Esophagus squamous epithelium (tissue), 4 donors: ENCODE measurements at regions not wholly inside any gene's neighbourhood (a gene's known extent, or its start where the extent isn't known, plus 50 kb on each side); places are given as distances from the start of the nearest gene placed in this dataset.

ENCODE experiments used
- POLR2A ChIP-seq, 4 donors: fragments of 450-650 bp; IDR thresholded peaks; one replicate each; pipeline ENCODE4 v1.6.1; 2017; ENCODE audit warnings: antibody characterized with exemption in 4 of 4, mild to moderate bottlenecking in 4 of 4, moderate library complexity in 3 of 4
- TF ChIP-seq, protein P1 (sequence below), 6 experiments: fragments of 450-650 bp in 4 of 6; fragments of 200-600 bp in 2 of 6; sonication (generic) in 2 of 6; IDR thresholded peaks; one replicate each; pipeline ENCODE4 v1.5.1; 2016 to 2019; ENCODE audit warnings: antibody characterized with exemption in 6 of 6, mild to moderate bottlenecking in 4 of 6, moderate library complexity in 4 of 6

GRCh38 chr1:194309269-194309668 is 1122.9 kb upstream of the B3GALT2 start:
- TF ChIP-seq, protein P1, sequence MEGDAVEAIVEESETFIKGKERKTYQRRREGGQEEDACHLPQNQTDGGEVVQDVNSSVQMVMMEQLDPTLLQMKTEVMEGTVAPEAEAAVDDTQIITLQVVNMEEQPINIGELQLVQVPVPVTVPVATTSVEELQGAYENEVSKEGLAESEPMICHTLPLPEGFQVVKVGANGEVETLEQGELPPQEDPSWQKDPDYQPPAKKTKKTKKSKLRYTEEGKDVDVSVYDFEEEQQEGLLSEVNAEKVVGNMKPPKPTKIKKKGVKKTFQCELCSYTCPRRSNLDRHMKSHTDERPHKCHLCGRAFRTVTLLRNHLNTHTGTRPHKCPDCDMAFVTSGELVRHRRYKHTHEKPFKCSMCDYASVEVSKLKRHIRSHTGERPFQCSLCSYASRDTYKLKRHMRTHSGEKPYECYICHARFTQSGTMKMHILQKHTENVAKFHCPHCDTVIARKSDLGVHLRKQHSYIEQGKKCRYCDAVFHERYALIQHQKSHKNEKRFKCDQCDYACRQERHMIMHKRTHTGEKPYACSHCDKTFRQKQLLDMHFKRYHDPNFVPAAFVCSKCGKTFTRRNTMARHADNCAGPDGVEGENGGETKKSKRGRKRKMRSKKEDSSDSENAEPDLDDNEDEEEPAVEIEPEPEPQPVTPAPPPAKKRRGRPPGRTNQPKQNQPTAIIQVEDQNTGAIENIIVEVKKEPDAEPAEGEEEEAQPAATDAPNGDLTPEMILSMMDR (IDR thresholded peaks at IDR 0.05): no peak
- no peak for TF ChIP-seq POLR2A (IDR thresholded peaks at IDR 0.05)
